ENCODE measurements at regions not wholly inside any gene's neighbourhood (a gene's known extent, or its start where the extent isn't known, plus 50 kb on each side); places are given as distances from the start of the nearest gene placed in this dataset.

GRCh38 chr2:145887915-145888314 lies 1368.0 kb upstream of the ZEB2 start:
- TF ChIP-seq ZNF26 (tag by site-specific recombination; IDR thresholded peaks at IDR 0.05) = no peak
- TF ChIP-seq RBAK (tag by site-specific recombination; IDR thresholded peaks at IDR 0.05) = no peak
- no peak for TF ChIP-seq CTCF (tag by site-specific recombination; IDR thresholded peaks at IDR 0.05)
- TF ChIP-seq EGR2 (tag by site-specific recombination; IDR thresholded peaks at IDR 0.05; ENCODE audit: low read depth) = no peak
- TF ChIP-seq REST (tag by site-specific recombination; IDR thresholded peaks at IDR 0.05) = no peak
- TF ChIP-seq REPIN1 (tag by site-specific recombination; IDR thresholded peaks at IDR 0.05; ENCODE audit: low read depth) = no peak
- TF ChIP-seq ZBTB1 (tag by site-specific recombination; IDR thresholded peaks at IDR 0.05) = no peak
- no peak for TF ChIP-seq ZBTB49 (tag by site-specific recombination; IDR thresholded peaks at IDR 0.05; ENCODE audit: low read depth)
- no peak for TF ChIP-seq YY1 (tag by site-specific recombination; IDR thresholded peaks at IDR 0.05)
- TF ChIP-seq PRDM10 (tag by site-specific recombination; IDR thresholded peaks at IDR 0.05) = no peak
- no peak for TF ChIP-seq SETDB1 (IDR thresholded peaks at IDR 0.05; ENCODE audit: insufficient read length, low read length)
- no peak for TF ChIP-seq ZNF18 (tag by site-specific recombination; IDR thresholded peaks at IDR 0.05)
- no peak for TF ChIP-seq ZFP41 (tag by site-specific recombination; IDR thresholded peaks at IDR 0.05; ENCODE audit: borderline replicate concordance)

Data from HEK293 (cell line).